ENCODE measurements at regions not wholly inside any gene's neighbourhood (a gene's known extent, or its start where the extent isn't known, plus 50 kb on each side); places are given as distances from the start of the nearest gene placed in this dataset.
"Not testable (repeated sequence)": the region's sequence is repeated elsewhere in the genome, so short reads cannot be mapped to it uniquely, and the experiment has no call there.

GRCh38 chr2:113370478-113371091 lies 66.9 kb upstream of the ZNG1B start (continued):
- TF ChIP-seq HOXB5 (CRISPR knock-in tag; IDR thresholded peaks at IDR 0.05) (no peak), HOXB13 (CRISPR knock-in tag; IDR thresholded peaks at IDR 0.05; ENCODE audit: low read depth) (no peak), HOXA7 (CRISPR knock-in tag; IDR thresholded peaks at IDR 0.05) (no peak), CBX8 (IDR thresholded peaks at IDR 0.05) (no peak), HES2 (IDR thresholded peaks at IDR 0.05) (no peak), SREBF2 (IDR thresholded peaks at IDR 0.05) (no peak), NPAS2 (CRISPR knock-in tag; IDR thresholded peaks at IDR 0.05; ENCODE audit: borderline replicate concordance) (no peak), KDM1A (IDR thresholded peaks at IDR 0.05; ENCODE audit: low read depth) (no peak)

- Histone ChIP-seq H3K4me1 (peaks cover 40% of the 10 kb centered on the region), H3K27ac (peak overlapping the region; percentile 70 to 84), H3K4me2 (peak overlapping the region; percentile 5; the same call in 2 of the 3 replicates), H3K4me3 (no peak overlapping the region), H3K9me3 (no peaks in the 10 kb centered on the region)
- ChIA-PET CTCF (interaction anchor here (0.6 to 5.3 kb wide), 62 partner anchors 8 to 294 kb away, joined by 3 to 119 read pairs (median 6); partner anchors contain the start of gene PAX8), POLR2A (no interaction called here)
- ATAC-seq (no peak; a peak in 1 of 6 replicates), DNase-seq (ENCODE audit: low read depth in 1 of 2, low spot score in 1 of 2) (peak in 1 of 2 experiments; percentile 6), FAIRE-seq (no peak)
- TF ChIP-seq MAZ (IDR thresholded peaks at IDR 0.05; ENCODE audit: borderline replicate concordance, low read depth, low read length) = no peak
- TF ChIP-seq JUN (IDR thresholded peaks at IDR 0.05) = no peak
- TF ChIP-seq KDM1A (IDR thresholded peaks at IDR 0.05; ENCODE audit: low read depth) = no peak
- TF ChIP-seq MAX (IDR thresholded peaks at IDR 0.05) = no peak
- no peak for TF ChIP-seq HEYL (CRISPR knock-in tag; IDR thresholded peaks at IDR 0.05)
- peak; percentile 31 to 33; a peak in 3 of 4 replicates for TF ChIP-seq CEBPB (IDR thresholded peaks at IDR 0.05)
- 42% methylated on average over 5 of the region's 5 CpGs for WGBS (ENCODE audit: missing lambda C conversion rate)
Measured at GRCh38 chr2:113370030-113370429, 67.5 kb upstream of the ZNG1B start.

GRCh38 chr2:113368581-113368980 lies 68.9 kb upstream of the ZNG1B start:
- FAIRE-seq; H3K4me2 ChIP-seq; H3K4me3 ChIP-seq; DNase-seq (ENCODE audit: low read depth in 1 of 2, low spot score in 1 of 2); ATAC-seq; H3K9me3 ChIP-seq; POLR2A ChIA-PET: not testable (repeated sequence)
- CTCF ChIA-PET = interaction anchor here (1.9 kb wide), 1 partner anchor 165 kb away, joined by 5 read pairs; no protein-coding TSS in a partner anchor
- Histone ChIP-seq H3K4me1 (peaks cover 40% of the 10 kb centered on the region), H3K27ac (peak overlapping the region; percentile 70 to 84)

- peak in 1 of 2 experiments; percentile 31 for DNase-seq (ENCODE audit: low read depth in 1 of 2, low spot score in 1 of 2)
- WGBS (ENCODE audit: missing lambda C conversion rate) = 92% methylated on average over 4 of the region's 4 CpGs
- POLR2A ChIA-PET, ATAC-seq, CTCF ChIA-PET, H3K4me2 ChIP-seq, FAIRE-seq, H3K9me3 ChIP-seq, H3K4me3 ChIP-seq: not testable (repeated sequence)
- peaks cover 40% of the 10 kb centered on the region for H3K4me1 ChIP-seq
- peak overlapping the region; percentile 15 to 84; a peak in 4 of 6 replicates for H3K27ac ChIP-seq
Measured at GRCh38 chr2:113366821-113367220, 70.7 kb upstream of the ZNG1B start.

- TF ChIP-seq RAD21 (conservative IDR thresholded peaks at IDR 0.05 in 1 of 2, IDR thresholded peaks at IDR 0.05 in 1 of 2) = 0 out of 5 replicates have a peak, but pooled peaks of 1 of the 2 experiments have one; percentile 11
- H3K4me3 ChIP-seq; H3K4me2 ChIP-seq; POLR2A ChIA-PET; ATAC-seq; DNase-seq (ENCODE audit: low read depth in 1 of 2, low spot score in 1 of 2); FAIRE-seq; H3K9me3 ChIP-seq: not testable (repeated sequence)
- peak overlapping the region in 1 of 2 experiments; percentile 59; a peak in 3 of 6 replicates for H3K27ac ChIP-seq
- WGBS (ENCODE audit: missing lambda C conversion rate) = 88% methylated on average over 2 of the region's 2 CpGs
- H3K4me1 ChIP-seq = peaks cover 38% of the 10 kb centered on the region
- CTCF ChIA-PET = interaction anchor here (1.4 to 2.1 kb wide), 6 partner anchors 24 to 228 kb away, joined by 3 to 12 read pairs (median 7); no protein-coding TSS in a partner anchor
Measured at GRCh38 chr2:113365791-113366190, 71.7 kb upstream of the ZNG1B start.

GRCh38 chr2:113365290-113365689 lies 72.2 kb upstream of the ZNG1B start:
- H3K9me3 ChIP-seq; FAIRE-seq; POLR2A ChIA-PET; DNase-seq (ENCODE audit: low read depth in 1 of 2, low spot score in 1 of 2); H3K4me3 ChIP-seq; H3K4me2 ChIP-seq; ATAC-seq: not testable (repeated sequence)
- H3K4me1 ChIP-seq = peaks cover 34% of the 10 kb centered on the region
- peak overlapping the region; percentile 1 to 59; a peak in 3 of 6 replicates for H3K27ac ChIP-seq
- CTCF ChIA-PET = interaction anchor here (1.4 to 2.1 kb wide), 6 partner anchors 25 to 227 kb away, joined by 3 to 12 read pairs (median 7); no protein-coding TSS in a partner anchor

Data from A549 (cell line).